SK-N-SH treated with all-trans-retinoic acid at 6 μM for 48 hours (cell line): ENCODE measurements at regions not wholly inside any gene's neighbourhood (a gene's known extent, or its start where the extent isn't known, plus 50 kb on each side); places are given as distances from the start of the nearest gene placed in this dataset.

Experiments used
- ARNTL ChIP-seq: fragments of 450-650 bp; formaldehyde crosslinking; IDR thresholded peaks from 2 replicates; pipeline ENCODE4 v1.5.0; 2020; ENCODE audit warnings: low read depth, mild to moderate bottlenecking, moderate library complexity, borderline replicate concordance
- BACH2 ChIP-seq: fragments of 250-450 bp; sonication (Bioruptor Pico); IDR thresholded peaks from 2 replicates; pipeline ENCODE4 v1.9.0; 2021; ENCODE audit warnings: mild to moderate bottlenecking, borderline replicate concordance
- CSRNP3 ChIP-seq: fragments of 250-450 bp; sonication (Bioruptor Pico); IDR thresholded peaks from 2 replicates; pipeline ENCODE4 v1.5.1; 2021; ENCODE audit warnings: mild to moderate bottlenecking, moderate library complexity
- ZC3H10 ChIP-seq: fragments of 250-450 bp; sonication (Bioruptor Pico); IDR thresholded peaks from 2 replicates; pipeline ENCODE4 v1.5.1; 2021; ENCODE audit warnings: mild to moderate bottlenecking, moderate library complexity
- ZFP30 ChIP-seq: fragments of 450-650 bp; formaldehyde crosslinking; IDR thresholded peaks from 2 replicates; pipeline ENCODE4 v1.5.0; 2022; ENCODE audit warnings: mild to moderate bottlenecking, moderate library complexity
- TF ChIP-seq, protein P1 (sequence below): fragments of 250-450 bp; sonication (Bioruptor Pico); IDR thresholded peaks from 2 replicates; pipeline ENCODE4 v1.5.1; 2020; ENCODE audit warnings: low read depth, mild to moderate bottlenecking, moderate library complexity
- TF ChIP-seq, protein P2 (sequence below): fragments of 250-450 bp; sonication (Bioruptor Pico); IDR thresholded peaks from 2 replicates; pipeline ENCODE4 v1.8.0; 2020; ENCODE audit warnings: mild to moderate bottlenecking, moderate library complexity, borderline replicate concordance

- no peak for TF ChIP-seq CSRNP3 (CRISPR knock-in tag)
- no peak for TF ChIP-seq ZFP30 (CRISPR knock-in tag)
- no peak for TF ChIP-seq ZC3H10 (CRISPR knock-in tag)
- no peak for TF ChIP-seq ARNTL
- TF ChIP-seq BACH2 (CRISPR knock-in tag), result no peak
- TF ChIP-seq, protein P1, sequence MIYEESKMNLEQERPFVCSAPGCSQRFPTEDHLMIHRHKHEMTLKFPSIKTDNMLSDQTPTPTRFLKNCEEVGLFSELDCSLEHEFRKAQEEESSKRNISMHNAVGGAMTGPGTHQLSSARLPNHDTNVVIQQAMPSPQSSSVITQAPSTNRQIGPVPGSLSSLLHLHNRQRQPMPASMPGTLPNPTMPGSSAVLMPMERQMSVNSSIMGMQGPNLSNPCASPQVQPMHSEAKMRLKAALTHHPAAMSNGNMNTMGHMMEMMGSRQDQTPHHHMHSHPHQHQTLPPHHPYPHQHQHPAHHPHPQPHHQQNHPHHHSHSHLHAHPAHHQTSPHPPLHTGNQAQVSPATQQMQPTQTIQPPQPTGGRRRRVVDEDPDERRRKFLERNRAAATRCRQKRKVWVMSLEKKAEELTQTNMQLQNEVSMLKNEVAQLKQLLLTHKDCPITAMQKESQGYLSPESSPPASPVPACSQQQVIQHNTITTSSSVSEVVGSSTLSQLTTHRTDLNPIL, result no peak
- TF ChIP-seq, protein P2, sequence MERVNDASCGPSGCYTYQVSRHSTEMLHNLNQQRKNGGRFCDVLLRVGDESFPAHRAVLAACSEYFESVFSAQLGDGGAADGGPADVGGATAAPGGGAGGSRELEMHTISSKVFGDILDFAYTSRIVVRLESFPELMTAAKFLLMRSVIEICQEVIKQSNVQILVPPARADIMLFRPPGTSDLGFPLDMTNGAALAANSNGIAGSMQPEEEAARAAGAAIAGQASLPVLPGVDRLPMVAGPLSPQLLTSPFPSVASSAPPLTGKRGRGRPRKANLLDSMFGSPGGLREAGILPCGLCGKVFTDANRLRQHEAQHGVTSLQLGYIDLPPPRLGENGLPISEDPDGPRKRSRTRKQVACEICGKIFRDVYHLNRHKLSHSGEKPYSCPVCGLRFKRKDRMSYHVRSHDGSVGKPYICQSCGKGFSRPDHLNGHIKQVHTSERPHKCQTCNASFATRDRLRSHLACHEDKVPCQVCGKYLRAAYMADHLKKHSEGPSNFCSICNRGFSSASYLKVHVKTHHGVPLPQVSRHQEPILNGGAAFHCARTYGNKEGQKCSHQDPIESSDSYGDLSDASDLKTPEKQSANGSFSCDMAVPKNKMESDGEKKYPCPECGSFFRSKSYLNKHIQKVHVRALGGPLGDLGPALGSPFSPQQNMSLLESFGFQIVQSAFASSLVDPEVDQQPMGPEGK, result no peak
These were observed 139.9 kb downstream of the RPS12 start for GRCh38 chr6:132954222-132954621.
